HCT116 (cell line): ENCODE measurements at regions not wholly inside any gene's neighbourhood (a gene's known extent, or its start where the extent isn't known, plus 50 kb on each side); places are given as distances from the start of the nearest gene placed in this dataset.

Experiments
- ATAC-seq: fragments of 200-7000 bp; cut with Tn5 transposase; 2 replicates; pipeline ENCODE4 v1.9.1; 2020; ENCODE audit warnings: mild to moderate bottlenecking, moderate library complexity
- BruUV-seq: library from RNA; stranded (reverse); fragments of 400-500 nt; replicated peaks from 2 replicates; lab custom pipeline; 2021; lab: Mats Ljungman, UMichigan
- CTCF ChIA-PET: fragments of 300-600 bp; sonication (Branson Sonifier 250); formaldehyde crosslinking; loops from one replicate; lab custom pipeline; 2021; ENCODE audit warnings: antibody characterized with exemption; lab: Charles Lee
- POLR2A ChIA-PET: fragments of 300-600, 350-600 bp; sonication (Branson Sonifier 250); formaldehyde crosslinking; loops from one replicate; lab custom pipeline; 2021; ENCODE audit warnings: antibody characterized with exemption; lab: Charles Lee
- RAD21 ChIA-PET, 2 experiments: fragments of 300-600 bp; sonication (Branson Sonifier 250); formaldehyde crosslinking; loops; one replicate each; lab custom pipeline; 2023; ENCODE audit warnings: low total read pairs in 2 of 2; ENCODE audit not compliant: uncharacterized antibody in 2 of 2, unreplicated experiment in 2 of 2, low non-redundant PET in 1 of 2; lab: Charles Lee
- DNase-seq: peaks from one replicate; pipeline ENCODE4 v3.0.0-alpha.2; 2010; ENCODE audit warnings: low read depth, low spot score
- H2AFZ ChIP-seq: fragments of 200-600 bp; shearing (Covaris generic), sonication (generic); 2 replicates; pipeline ENCODE4 v1.6.1; 2017; ENCODE audit warnings: low read depth, mixed run types, mixed read lengths, antibody characterized with exemption, low read length; ENCODE audit not compliant: poor library complexity, severe bottlenecking
- H3K27ac ChIP-seq: 2 replicates; pipeline ENCODE4 v1.5.1; 2012; ENCODE audit warnings: low read depth, low read length
- H3K27me3 ChIP-seq: fragments of 200-600 bp; sonication (generic); 2 replicates; pipeline ENCODE4 v1.6.1; 2016; ENCODE audit warnings: mixed run types, low read length, mixed read lengths; ENCODE audit not compliant: insufficient read depth
- H3K36me3 ChIP-seq, 2 experiments: fragments of 200-500 bp in 1 of 2; fragments of 200-600 bp in 1 of 2; sonication (Bioruptor generic) in 1 of 2; sonication (generic) in 1 of 2; 2 replicates each; pipeline versions ENCODE4 v1.5.1 to v1.6.1; 2014 to 2016; ENCODE audit warnings: low read length in 2 of 2, inconsistent platforms in 1 of 2, mixed read lengths in 1 of 2, mixed run types in 1 of 2; ENCODE audit not compliant: insufficient read depth in 2 of 2, control insufficient read depth in 1 of 2
- H3K4me1 ChIP-seq, 2 experiments: fragments of 200-600 bp in 1 of 2; sonication (generic) in 1 of 2; 2 replicates each; pipeline versions ENCODE4 v1.5.1 to v1.6.1; 2012 to 2017; ENCODE audit warnings: low read length in 2 of 2, inconsistent platforms in 1 of 2, mild to moderate bottlenecking in 1 of 2, mixed read lengths in 1 of 2, mixed run types in 1 of 2, moderate library complexity in 1 of 2; ENCODE audit not compliant: insufficient read depth in 2 of 2, control insufficient read depth in 1 of 2
- H3K4me2 ChIP-seq: fragments of 200-600 bp; sonication (generic); 2 replicates; pipeline ENCODE4 v1.6.1; 2017; ENCODE audit warnings: mixed run types, low read length, mixed read lengths
- H3K4me3 ChIP-seq, 2 experiments: fragments of 200-600 bp in 1 of 2; sonication (generic) in 1 of 2; replicated peaks in 1 of 2; 2 replicates each; pipeline ENCODE4 v1.5.1; 2011 to 2016; ENCODE audit warnings: low read length in 2 of 2, control low read depth in 1 of 2, low read depth in 1 of 2, mild to moderate bottlenecking in 1 of 2, mixed read lengths in 1 of 2, mixed run types in 1 of 2
- H3K79me2 ChIP-seq: fragments of 200-600 bp; sonication (generic); 2 replicates; pipeline ENCODE4 v1.6.1; 2017; ENCODE audit warnings: mild to moderate bottlenecking, mixed run types, low read length, moderate library complexity, mixed read lengths; ENCODE audit not compliant: insufficient read depth
- H3K9ac ChIP-seq: fragments of 200-600 bp; sonication (generic); 2 replicates; pipeline ENCODE4 v1.6.1; 2016; ENCODE audit warnings: low read length, mixed read lengths
- H3K9me2 ChIP-seq: fragments of 200-600 bp; sonication (generic), shearing (Covaris generic); 2 replicates; pipeline ENCODE4 v1.6.1; 2017; ENCODE audit warnings: mixed run types, mild to moderate bottlenecking, moderate library complexity; ENCODE audit not compliant: insufficient read depth
- H3K9me3 ChIP-seq, 2 experiments: fragments of 200-500 bp in 1 of 2; fragments of 200-600 bp in 1 of 2; sonication (Bioruptor generic) in 1 of 2; sonication (generic) in 1 of 2; 2 replicates each; pipeline ENCODE4 v1.6.1; 2014 to 2017; ENCODE audit warnings: low read length in 2 of 2, mixed read lengths in 2 of 2, inconsistent platforms in 1 of 2, low read depth in 1 of 2, mild to moderate bottlenecking in 1 of 2, mixed run types in 1 of 2, moderate library complexity in 1 of 2; ENCODE audit not compliant: control insufficient read depth in 1 of 2, insufficient read depth in 1 of 2
- H4K20me1 ChIP-seq: fragments of 200-600 bp; sonication (generic), shearing (Covaris generic); 2 replicates; pipeline ENCODE4 v1.6.1; 2017; ENCODE audit warnings: mixed run types, mild to moderate bottlenecking, moderate library complexity; ENCODE audit not compliant: insufficient read depth
- CBX3 ChIP-seq: IDR thresholded peaks from 2 replicates; pipeline ENCODE4 v1.6.1; 2012; ENCODE audit warnings: low read depth
- CEBPB ChIP-seq: IDR thresholded peaks from 2 replicates; pipeline ENCODE4 v1.6.1; 2012; ENCODE audit warnings: low read depth
- EGR1 ChIP-seq: IDR thresholded peaks from 2 replicates; pipeline ENCODE4 v1.6.1; 2012; ENCODE audit warnings: low read depth
- EZH2 ChIP-seq: fragments of 200-600 bp; sonication (generic); IDR thresholded peaks from 2 replicates; pipeline ENCODE4 v1.6.1; 2017; ENCODE audit warnings: antibody characterized with exemption, mixed run types
- POLR2AphosphoS5 ChIP-seq: IDR thresholded peaks from 2 replicates; pipeline ENCODE4 v1.6.1; 2011; ENCODE audit warnings: mild to moderate bottlenecking, low read depth, low read length, moderate library complexity
- RAD21 ChIP-seq: IDR thresholded peaks from 2 replicates; pipeline ENCODE4 v1.6.1; 2012; ENCODE audit warnings: low read depth, mild to moderate bottlenecking
- YY1 ChIP-seq: IDR thresholded peaks from 2 replicates; pipeline ENCODE4 v1.6.1; 2011; ENCODE audit warnings: low read length, low read depth, moderate library complexity, mild to moderate bottlenecking; ENCODE audit not compliant: insufficient replicate concordance; ENCODE audit errors: extremely low read depth
- intact Hi-C: fragments of 100-400 bp; cut with micrococcal nuclease; formaldehyde crosslinking; loops from 2 replicates; pipeline ENCODE4 v1.10.0; 2022
- TF ChIP-seq, protein P1 (sequence below): IDR thresholded peaks from 2 replicates; pipeline ENCODE4 v1.6.1; 2012; ENCODE audit warnings: low read depth
- TF ChIP-seq, protein P2 (sequence below): IDR thresholded peaks from 2 replicates; pipeline ENCODE4 v1.6.1; 2012

DNA sequence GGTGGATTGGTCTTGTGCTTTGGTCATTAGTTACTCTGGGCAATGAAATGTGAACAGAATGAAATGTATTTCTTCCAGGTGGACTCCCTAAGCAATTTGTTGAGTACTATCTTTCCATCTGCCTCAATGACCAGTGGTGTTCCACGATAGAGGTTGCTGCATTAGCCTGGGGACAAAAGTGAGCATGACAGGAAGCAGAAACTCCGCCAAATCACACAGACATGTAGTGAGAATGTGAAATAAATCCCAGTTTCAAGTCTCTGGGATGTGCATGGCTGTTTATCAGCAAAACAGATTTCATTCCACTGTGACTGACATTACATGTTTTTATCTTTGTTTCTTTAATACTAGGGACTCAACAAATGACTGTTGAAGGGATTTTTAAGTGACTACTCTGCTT lies 63.3 kb upstream of the DCBLD2 start (continued):
- TF ChIP-seq RAD21 = no peak
- TF ChIP-seq, all 23 proteins: peak for 0

DNA sequence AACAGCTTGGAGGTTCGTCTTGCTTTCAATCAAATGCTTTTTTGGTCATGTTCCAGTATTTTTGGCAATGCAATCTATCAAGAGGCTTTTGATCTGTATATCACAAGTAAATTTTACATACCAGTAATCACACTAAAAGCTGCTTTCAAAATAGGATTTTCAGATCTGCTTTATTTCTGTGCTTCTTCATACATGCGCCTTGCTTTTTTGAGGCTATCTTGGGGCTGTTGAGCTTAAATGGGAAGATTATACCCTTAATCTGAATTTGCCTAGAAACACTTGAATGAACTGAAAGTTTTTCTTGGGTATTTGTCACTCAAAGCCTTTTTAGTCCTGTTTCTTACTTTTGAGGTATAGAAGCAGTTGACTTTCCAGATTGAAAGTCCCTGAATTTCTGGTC lies 62.1 kb upstream of the DCBLD2 start:
- no peaks in the 10 kb centered on the region for H3K9me2 ChIP-seq
- no peaks in the 10 kb centered on the region for H3K27me3 ChIP-seq
- no peak for TF ChIP-seq EZH2
- TF ChIP-seq CEBPB = no peak
- TF ChIP-seq, protein P1, sequence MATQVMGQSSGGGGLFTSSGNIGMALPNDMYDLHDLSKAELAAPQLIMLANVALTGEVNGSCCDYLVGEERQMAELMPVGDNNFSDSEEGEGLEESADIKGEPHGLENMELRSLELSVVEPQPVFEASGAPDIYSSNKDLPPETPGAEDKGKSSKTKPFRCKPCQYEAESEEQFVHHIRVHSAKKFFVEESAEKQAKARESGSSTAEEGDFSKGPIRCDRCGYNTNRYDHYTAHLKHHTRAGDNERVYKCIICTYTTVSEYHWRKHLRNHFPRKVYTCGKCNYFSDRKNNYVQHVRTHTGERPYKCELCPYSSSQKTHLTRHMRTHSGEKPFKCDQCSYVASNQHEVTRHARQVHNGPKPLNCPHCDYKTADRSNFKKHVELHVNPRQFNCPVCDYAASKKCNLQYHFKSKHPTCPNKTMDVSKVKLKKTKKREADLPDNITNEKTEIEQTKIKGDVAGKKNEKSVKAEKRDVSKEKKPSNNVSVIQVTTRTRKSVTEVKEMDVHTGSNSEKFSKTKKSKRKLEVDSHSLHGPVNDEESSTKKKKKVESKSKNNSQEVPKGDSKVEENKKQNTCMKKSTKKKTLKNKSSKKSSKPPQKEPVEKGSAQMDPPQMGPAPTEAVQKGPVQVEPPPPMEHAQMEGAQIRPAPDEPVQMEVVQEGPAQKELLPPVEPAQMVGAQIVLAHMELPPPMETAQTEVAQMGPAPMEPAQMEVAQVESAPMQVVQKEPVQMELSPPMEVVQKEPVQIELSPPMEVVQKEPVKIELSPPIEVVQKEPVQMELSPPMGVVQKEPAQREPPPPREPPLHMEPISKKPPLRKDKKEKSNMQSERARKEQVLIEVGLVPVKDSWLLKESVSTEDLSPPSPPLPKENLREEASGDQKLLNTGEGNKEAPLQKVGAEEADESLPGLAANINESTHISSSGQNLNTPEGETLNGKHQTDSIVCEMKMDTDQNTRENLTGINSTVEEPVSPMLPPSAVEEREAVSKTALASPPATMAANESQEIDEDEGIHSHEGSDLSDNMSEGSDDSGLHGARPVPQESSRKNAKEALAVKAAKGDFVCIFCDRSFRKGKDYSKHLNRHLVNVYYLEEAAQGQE = no peak
- no peak for TF ChIP-seq POLR2AphosphoS5
- TF ChIP-seq RAD21 = no peak
- TF ChIP-seq CBX3 = no peak
- TF ChIP-seq, protein P2, sequence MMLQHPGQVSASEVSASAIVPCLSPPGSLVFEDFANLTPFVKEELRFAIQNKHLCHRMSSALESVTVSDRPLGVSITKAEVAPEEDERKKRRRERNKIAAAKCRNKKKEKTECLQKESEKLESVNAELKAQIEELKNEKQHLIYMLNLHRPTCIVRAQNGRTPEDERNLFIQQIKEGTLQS = no peak
- no peak for TF ChIP-seq EGR1
- no peak for TF ChIP-seq YY1
- no peaks in the 10 kb centered on the region for H4K20me1 ChIP-seq
- intact Hi-C loops = no loop called here
- H3K27ac ChIP-seq = peak overlapping the region; percentile 97
- peaks cover 80% of the 10 kb centered on the region for H3K79me2 ChIP-seq
- RAD21 ChIA-PET = no interaction called here
- H3K9ac ChIP-seq = peak overlapping the region; percentile 55
- no peak overlapping the region for H2AFZ ChIP-seq
- H3K4me2 ChIP-seq = peak overlapping the region; percentile 71
- H3K4me3 ChIP-seq = peak overlapping the region in 1 of 2 experiments; percentile 32; a peak in 1 of 4 replicates
- peaks cover 90 to 100% of the 10 kb centered on the region in 2 experiments for H3K4me1 ChIP-seq
- DNase-seq (no peak), ATAC-seq (no peak)
- no peaks in the 10 kb centered on the region for H3K36me3 ChIP-seq
- no peaks in the 10 kb centered on the region for H3K9me3 ChIP-seq
- POLR2A ChIA-PET = interaction anchor here (0.8 to 12.1 kb wide), 6 partner anchors 8 to 65 kb away, joined by 3 to 310 read pairs (median 6); partner anchors contain the start of gene DCBLD2
- BruUV-seq = no TSS peak
- CTCF ChIA-PET = interaction anchor here (1.2 kb wide), 1 partner anchor 62 kb away, joined by 3 read pairs; the partner anchor contains the start of gene DCBLD2
